C4-2B (cell line): ENCODE measurements at regions not wholly inside any gene's neighbourhood (a gene's known extent, or its start where the extent isn't known, plus 50 kb on each side); places are given as distances from the start of the nearest gene placed in this dataset.

Source experiments
- H3K27ac ChIP-seq: fragments of 450-650 bp; 2 replicates; pipeline ENCODE4 v1.5.1; 2017
- CTCF ChIP-seq: fragments of 450-650 bp; conservative IDR thresholded peaks from 2 replicates; pipeline ENCODE4 v1.5.1; 2017; ENCODE audit warnings: mild to moderate bottlenecking
- ZFX ChIP-seq: fragments of 450-650 bp; IDR thresholded peaks from 2 replicates; pipeline ENCODE4 v1.6.1; 2017

GRCh38 chr3:152629363-152630122 lies 205.4 kb upstream of the P2RY1 start:
- TF ChIP-seq ZFX (no peak), CTCF (no peak)
- no peak overlapping the region for H3K27ac ChIP-seq

GRCh38 chr3:152635389-152635788 lies 199.5 kb upstream of the P2RY1 start:
- TF ChIP-seq CTCF (no peak), ZFX (no peak)
- no peak overlapping the region for H3K27ac ChIP-seq

- H3K27ac ChIP-seq, result no peak overlapping the region
- TF ChIP-seq CTCF, result no peak
- TF ChIP-seq ZFX, result no peak
Observed at GRCh38 chr3:152636651-152637050, 198.3 kb upstream of the P2RY1 start.

- no peak overlapping the region for H3K27ac ChIP-seq
- TF ChIP-seq CTCF, result no peak
- no peak for TF ChIP-seq ZFX
Observed at GRCh38 chr3:152638214-152638613, 196.7 kb upstream of the P2RY1 start.

GRCh38 chr3:152638707-152639450 lies 196.1 kb upstream of the P2RY1 start:
- TF ChIP-seq CTCF (no peak), ZFX (no peak)
- no peak overlapping the region for H3K27ac ChIP-seq

- no peak overlapping the region for H3K27ac ChIP-seq
- TF ChIP-seq ZFX (no peak), CTCF (no peak)
Observed at GRCh38 chr3:152641198-152641597, 193.7 kb upstream of the P2RY1 start.

GRCh38 chr3:152642658-152643057 lies 192.3 kb upstream of the P2RY1 start:
- TF ChIP-seq CTCF (no peak), ZFX (no peak)
- H3K27ac ChIP-seq, result no peak overlapping the region
